Panc1 (cell line): ENCODE measurements at regions not wholly inside any gene's neighbourhood (a gene's known extent, or its start where the extent isn't known, plus 50 kb on each side); places are given as distances from the start of the nearest gene placed in this dataset.

Experiments
- ATAC-seq: fragments of 200-7000 bp; cut with Tn5 transposase; 2 replicates; pipeline ENCODE4 v1.9.1; 2020; ENCODE audit warnings: mild to moderate bottlenecking, moderate library complexity
- BruUV-seq: library from RNA; stranded (reverse); fragments of 400-500 nt; replicated peaks from 2 replicates; lab custom pipeline; 2021; lab: Mats Ljungman, UMichigan
- CTCF ChIA-PET: fragments of 300-600 bp; sonication (Branson Sonifier 250); formaldehyde crosslinking; loops from one replicate; lab custom pipeline; 2022; ENCODE audit warnings: antibody characterized with exemption; lab: Charles Lee
- POLR2A ChIA-PET: fragments of 300-600 bp; sonication (Branson Sonifier 250); formaldehyde crosslinking; loops from one replicate; lab custom pipeline; 2022; ENCODE audit warnings: antibody characterized with exemption; lab: Charles Lee
- DNase-seq: peaks from one replicate; pipeline ENCODE4 v3.0.0-alpha.2; 2010; ENCODE audit warnings: low read depth, low spot score
- H3K27ac ChIP-seq: 2 replicates; pipeline ENCODE4 v1.5.1; 2011; ENCODE audit warnings: mild to moderate bottlenecking, low read length, inconsistent platforms
- H3K27me3 ChIP-seq: fragments of 200-500 bp; sonication (Bioruptor generic); 2 replicates; pipeline ENCODE4 v1.6.0; 2014; ENCODE audit warnings: low read length, inconsistent platforms; ENCODE audit not compliant: control insufficient read depth, insufficient read depth
- H3K36me3 ChIP-seq: fragments of 200-500 bp; sonication (Bioruptor generic); 2 replicates; pipeline ENCODE4 v1.5.1; 2014; ENCODE audit warnings: inconsistent platforms, mild to moderate bottlenecking, low read length, moderate library complexity; ENCODE audit not compliant: control insufficient read depth, insufficient read depth
- H3K4me1 ChIP-seq: 2 replicates; pipeline ENCODE4 v1.5.1; 2011; ENCODE audit warnings: inconsistent platforms, mild to moderate bottlenecking, low read length, moderate library complexity; ENCODE audit not compliant: control insufficient read depth, insufficient read depth
- H3K4me3 ChIP-seq, 2 experiments: 2 replicates each; pipeline ENCODE4 v1.5.1; 2011 to 2012; ENCODE audit warnings: low read depth in 2 of 2, low read length in 2 of 2, mild to moderate bottlenecking in 2 of 2, inconsistent platforms in 1 of 2, moderate library complexity in 1 of 2
- H3K9me3 ChIP-seq: fragments of 200-500 bp; sonication (Bioruptor generic); 2 replicates; pipeline ENCODE4 v1.5.1; 2014; ENCODE audit warnings: low read depth, mild to moderate bottlenecking, inconsistent platforms, low read length, moderate library complexity; ENCODE audit not compliant: control insufficient read depth, insufficient read depth
- CTCF ChIP-seq: fragments of 450-650 bp; IDR thresholded peaks from 2 replicates; pipeline ENCODE4 v1.5.1; 2017; ENCODE audit warnings: mild to moderate bottlenecking
- POLR2AphosphoS5 ChIP-seq: IDR thresholded peaks from 2 replicates; pipeline ENCODE4 v1.6.1; 2012; ENCODE audit warnings: mild to moderate bottlenecking, low read depth, low read length, moderate library complexity
- REST ChIP-seq, 2 experiments: IDR thresholded peaks; 2 replicates each; pipeline ENCODE4 v1.6.1; 2011 to 2012; ENCODE audit warnings: low read depth in 2 of 2, control low read depth in 1 of 2, low read length in 1 of 2, mild to moderate bottlenecking in 1 of 2, moderate library complexity in 1 of 2; ENCODE audit not compliant: insufficient read depth in 1 of 2
- SIN3A ChIP-seq: IDR thresholded peaks from 2 replicates; pipeline ENCODE4 v1.6.1; 2012; ENCODE audit warnings: low read depth, mild to moderate bottlenecking, low read length, moderate library complexity, borderline replicate concordance; ENCODE audit not compliant: insufficient read depth
- TCF7L2 ChIP-seq: IDR thresholded peaks from 2 replicates; pipeline ENCODE4 v1.6.1; 2011; ENCODE audit warnings: mild to moderate bottlenecking, low read depth, low read length, inconsistent platforms
- in situ Hi-C: cut with HindIII; loops from 2 replicates; pipeline ENCODE4 v1.10.0; 2016; ENCODE audit warnings: low sequenced_read_pairs, low pct_unique_long_range_greater_than_20kb
- intact Hi-C: fragments of 100-400 bp; cut with micrococcal nuclease; formaldehyde crosslinking; loops from one replicate; pipeline ENCODE4 v1.10.0; 2022; ENCODE audit not compliant: unreplicated experiment

GRCh38 chr4:22196551-22196950, 248.0 kb upstream of the KCNIP4 start:
- in situ Hi-C loops (no loop called here), intact Hi-C loops (no loop called here)
- H3K27ac ChIP-seq = no peak overlapping the region
- no peaks in the 10 kb centered on the region for H3K4me1 ChIP-seq
- no TSS peak for BruUV-seq
- POLR2A ChIA-PET = no interaction called here
- no peaks in the 10 kb centered on the region for H3K27me3 ChIP-seq
- H3K4me3 ChIP-seq = no peak overlapping the region
- CTCF ChIA-PET = no interaction called here
- DNase-seq (no peak), ATAC-seq (no peak)
- no peaks in the 10 kb centered on the region for H3K9me3 ChIP-seq
- TF ChIP-seq CTCF (no peak), SIN3A (no peak), TCF7L2 (no peak), REST (IDR thresholded peaks at IDR 0.05; ENCODE audit: insufficient read depth in 1 of 2, low read depth in 2 of 2, low read length in 1 of 2) (no peak), POLR2AphosphoS5 (no peak)
- no peaks in the 10 kb centered on the region for H3K36me3 ChIP-seq

- intact Hi-C loops = no loop called here
- TF ChIP-seq REST (IDR thresholded peaks at IDR 0.05; ENCODE audit: insufficient read depth in 1 of 2, low read depth in 2 of 2, low read length in 1 of 2) (no peak), SIN3A (no peak), TCF7L2 (no peak), CTCF (no peak), POLR2AphosphoS5 (no peak)
- DNase-seq = no peak
- Histone ChIP-seq H3K9me3 (no peaks in the 10 kb centered on the region), H3K4me1 (no peaks in the 10 kb centered on the region), H3K4me3 (no peak overlapping the region), H3K36me3 (no peaks in the 10 kb centered on the region), H3K27ac (no peak overlapping the region), H3K27me3 (no peaks in the 10 kb centered on the region)
- no TSS peak for BruUV-seq
- POLR2A ChIA-PET = no interaction called here
- in situ Hi-C loops = no loop called here
- ATAC-seq = no peak
- CTCF ChIA-PET = no interaction called here
Measured at GRCh38 chr4:22192084-22192511, 243.5 kb upstream of the KCNIP4 start.
